ENCODE measurements at regions not wholly inside any gene's neighbourhood (a gene's known extent, or its start where the extent isn't known, plus 50 kb on each side); places are given as distances from the start of the nearest gene placed in this dataset.

- no peaks in the 10 kb centered on the region for H3K36me3 ChIP-seq
- no peak for ATAC-seq
- no peak for DNase-seq
- intact Hi-C loops (cut with DNase I), result no loop called here
- no peak overlapping the region for H3K27ac ChIP-seq
- H3K9me3 ChIP-seq, result no peaks in the 10 kb centered on the region
- no peaks in the 10 kb centered on the region for H3K27me3 ChIP-seq
- TF ChIP-seq, protein P1, sequence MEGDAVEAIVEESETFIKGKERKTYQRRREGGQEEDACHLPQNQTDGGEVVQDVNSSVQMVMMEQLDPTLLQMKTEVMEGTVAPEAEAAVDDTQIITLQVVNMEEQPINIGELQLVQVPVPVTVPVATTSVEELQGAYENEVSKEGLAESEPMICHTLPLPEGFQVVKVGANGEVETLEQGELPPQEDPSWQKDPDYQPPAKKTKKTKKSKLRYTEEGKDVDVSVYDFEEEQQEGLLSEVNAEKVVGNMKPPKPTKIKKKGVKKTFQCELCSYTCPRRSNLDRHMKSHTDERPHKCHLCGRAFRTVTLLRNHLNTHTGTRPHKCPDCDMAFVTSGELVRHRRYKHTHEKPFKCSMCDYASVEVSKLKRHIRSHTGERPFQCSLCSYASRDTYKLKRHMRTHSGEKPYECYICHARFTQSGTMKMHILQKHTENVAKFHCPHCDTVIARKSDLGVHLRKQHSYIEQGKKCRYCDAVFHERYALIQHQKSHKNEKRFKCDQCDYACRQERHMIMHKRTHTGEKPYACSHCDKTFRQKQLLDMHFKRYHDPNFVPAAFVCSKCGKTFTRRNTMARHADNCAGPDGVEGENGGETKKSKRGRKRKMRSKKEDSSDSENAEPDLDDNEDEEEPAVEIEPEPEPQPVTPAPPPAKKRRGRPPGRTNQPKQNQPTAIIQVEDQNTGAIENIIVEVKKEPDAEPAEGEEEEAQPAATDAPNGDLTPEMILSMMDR (IDR thresholded peaks at IDR 0.05), result no peak
- no peaks in the 10 kb centered on the region for H3K4me1 ChIP-seq
- H3K4me3 ChIP-seq, result no peak overlapping the region
These were observed 919.3 kb downstream of the CDH11 start for GRCh38 chr16:64202571-64202970.

DNA sequence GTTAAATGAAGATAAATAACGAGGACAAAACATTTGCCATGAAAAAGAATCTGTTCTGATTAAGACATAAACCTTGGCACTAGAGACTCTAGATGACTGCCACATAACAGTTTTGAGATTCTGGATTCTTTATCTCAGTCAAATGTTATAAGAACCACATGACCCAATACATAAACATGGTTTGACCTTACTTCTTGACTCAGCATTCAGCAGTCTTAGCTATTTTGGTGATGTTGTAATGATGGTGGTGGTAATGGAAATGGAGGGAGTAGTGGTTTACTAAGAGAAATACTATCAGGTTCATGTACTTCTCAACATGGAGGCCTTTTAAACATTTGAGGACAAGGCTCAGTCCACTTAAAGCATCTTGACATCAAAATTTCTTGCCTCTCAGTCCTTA lies 925.4 kb downstream of the CDH11 start:
- Histone ChIP-seq H3K4me3 (no peak overlapping the region), H3K4me1 (no peaks in the 10 kb centered on the region), H3K27ac (no peak overlapping the region), H3K36me3 (no peaks in the 10 kb centered on the region), H3K9me3 (no peaks in the 10 kb centered on the region), H3K27me3 (no peaks in the 10 kb centered on the region)
- DNase-seq, result no peak
- intact Hi-C loops (cut with DNase I), result no loop called here
- TF ChIP-seq, protein P1 (IDR thresholded peaks at IDR 0.05), result no peak
- ATAC-seq, result no peak

DNA sequence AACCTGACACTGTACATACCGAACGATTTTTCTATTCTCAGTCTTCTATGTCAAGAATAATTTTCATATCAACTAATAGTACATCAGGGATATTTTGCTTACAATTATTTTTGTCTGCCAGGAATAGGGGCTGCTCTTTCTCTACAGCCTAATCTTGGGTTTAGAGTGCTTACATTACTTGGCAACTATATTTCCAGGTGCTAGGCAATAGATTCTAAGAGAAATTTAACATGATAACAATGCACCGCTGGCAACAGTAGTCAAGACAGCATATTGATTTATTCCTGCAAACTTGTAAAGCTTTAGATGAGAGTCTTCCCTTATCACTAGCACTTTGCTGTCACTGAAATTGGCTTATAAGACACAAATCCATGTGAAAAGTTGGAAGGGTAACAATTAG lies 935.9 kb downstream of the CDH11 start:
- intact Hi-C loops (cut with DNase I), result no loop called here
- H3K4me1 ChIP-seq, result no peaks in the 10 kb centered on the region
- no peaks in the 10 kb centered on the region for H3K9me3 ChIP-seq
- H3K4me3 ChIP-seq, result no peak overlapping the region
- H3K27ac ChIP-seq, result no peak overlapping the region
- TF ChIP-seq, protein P1 (IDR thresholded peaks at IDR 0.05), result no peak
- no peaks in the 10 kb centered on the region for H3K36me3 ChIP-seq
- no peaks in the 10 kb centered on the region for H3K27me3 ChIP-seq
- no peak for DNase-seq
- no peak for ATAC-seq

DNA sequence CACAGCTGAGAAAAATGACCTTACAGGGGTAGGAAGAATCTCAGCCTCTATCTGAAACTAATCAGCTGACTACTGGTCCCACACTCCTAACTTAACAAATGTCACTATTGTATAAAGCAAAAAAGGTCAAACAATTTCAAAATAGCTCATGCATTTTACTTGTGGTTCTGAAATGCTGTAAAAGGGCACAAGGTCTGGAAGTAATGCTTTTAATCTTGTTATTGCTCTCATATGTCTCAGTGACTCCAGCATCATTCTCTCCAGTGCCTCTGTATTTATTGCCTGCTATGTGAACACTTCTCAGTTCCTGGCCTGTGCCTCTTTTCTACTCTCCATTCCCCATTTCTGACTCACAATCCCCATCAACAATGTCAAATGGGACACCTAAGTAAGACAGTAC lies 937.7 kb downstream of the CDH11 start:
- DNase-seq, result no peak
- no peaks in the 10 kb centered on the region for H3K27me3 ChIP-seq
- no peak for ATAC-seq
- no peaks in the 10 kb centered on the region for H3K9me3 ChIP-seq
- no peak overlapping the region for H3K27ac ChIP-seq
- TF ChIP-seq, protein P1 (IDR thresholded peaks at IDR 0.05), result no peak
- H3K4me3 ChIP-seq, result no peak overlapping the region
- H3K36me3 ChIP-seq, result no peaks in the 10 kb centered on the region
- intact Hi-C loops (cut with DNase I), result no loop called here
- H3K4me1 ChIP-seq, result no peaks in the 10 kb centered on the region

DNA sequence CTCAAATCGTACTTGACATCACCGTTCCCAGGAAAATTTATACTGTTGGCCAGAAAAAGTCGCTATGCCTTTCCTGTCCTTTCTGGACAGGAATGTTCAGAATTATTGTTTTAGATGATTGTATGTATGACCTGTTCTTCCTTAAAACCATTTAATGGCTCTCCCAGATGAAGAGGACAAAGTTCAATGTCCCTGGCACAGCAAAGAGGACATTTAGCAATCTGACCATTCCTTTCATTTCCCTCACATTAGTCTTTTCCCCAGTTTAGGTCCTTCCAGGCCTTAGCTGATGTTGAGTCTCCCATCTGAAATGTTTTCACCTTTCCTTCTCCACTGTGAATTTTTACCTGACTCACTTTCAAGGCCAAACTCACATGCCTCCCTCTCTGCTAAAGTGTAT lies 938.9 kb downstream of the CDH11 start:
- ATAC-seq (no peak), DNase-seq (no peak)
- Histone ChIP-seq H3K36me3 (no peaks in the 10 kb centered on the region), H3K27me3 (no peaks in the 10 kb centered on the region), H3K4me3 (no peak overlapping the region), H3K9me3 (no peaks in the 10 kb centered on the region), H3K4me1 (no peaks in the 10 kb centered on the region), H3K27ac (no peak overlapping the region)
- TF ChIP-seq, protein P1 (IDR thresholded peaks at IDR 0.05), result no peak
- intact Hi-C loops (cut with DNase I), result no loop called here

DNA sequence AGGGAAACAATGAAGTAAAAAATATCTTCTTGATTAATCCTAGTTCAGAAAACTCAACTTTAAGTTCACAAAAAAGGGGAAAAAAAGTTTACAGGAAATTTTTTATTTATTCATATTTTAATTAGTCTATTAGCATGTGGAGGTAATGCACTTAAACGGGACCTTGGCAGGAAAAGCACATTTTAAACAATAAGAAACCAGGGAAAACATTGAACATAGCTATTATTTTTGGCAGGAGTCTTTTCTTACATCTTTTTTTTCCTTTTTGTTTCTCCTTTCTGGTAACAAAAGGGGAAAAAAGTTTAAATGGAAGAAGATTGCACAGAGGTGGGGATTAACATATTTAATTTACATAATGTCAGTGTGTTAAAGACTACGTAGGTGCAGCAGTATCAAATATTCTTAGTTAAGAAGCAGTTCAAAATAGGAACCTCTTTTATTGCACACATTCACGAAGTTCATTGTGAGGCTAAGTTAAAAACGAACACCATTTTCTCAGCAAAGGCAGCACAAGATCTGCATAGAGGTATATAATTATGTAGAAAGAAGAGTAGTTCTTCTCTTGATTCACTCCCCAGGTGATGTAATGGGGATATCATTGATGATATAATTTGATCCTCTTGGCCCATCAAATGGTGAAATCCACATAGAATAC lies 940.5 kb downstream of the CDH11 start:
- no peaks in the 10 kb centered on the region for H3K4me1 ChIP-seq
- no peak overlapping the region for H3K4me3 ChIP-seq
- H3K36me3 ChIP-seq, result no peaks in the 10 kb centered on the region
- DNase-seq (no peak), ATAC-seq (no peak)
- TF ChIP-seq, protein P1 (IDR thresholded peaks at IDR 0.05), result no peak
- intact Hi-C loops (cut with DNase I), result no loop called here
- no peak overlapping the region for H3K27ac ChIP-seq
- no peaks in the 10 kb centered on the region for H3K27me3 ChIP-seq
- no peaks in the 10 kb centered on the region for H3K9me3 ChIP-seq

Data from upper lobe of right lung (tissue), 1 donor.